NCI-H1436 treated with DMSO at 0.1 percent for 48 hours (cell line): ENCODE measurements at regions not wholly inside any gene's neighbourhood (a gene's known extent, or its start where the extent isn't known, plus 50 kb on each side); places are given as distances from the start of the nearest gene placed in this dataset.

Source experiments
- DNase-seq: peaks from one replicate; lab custom pipeline; 2025; lab: John Stamatoyannopoulos, UW

- DNase-seq = no peak
Observed at GRCh38 chr3:124177071-124177470, 185.1 kb upstream of the ROPN1 start.

- no peak for DNase-seq
Observed at GRCh38 chr3:124178531-124178930, 186.6 kb upstream of the ROPN1 start.

GRCh38 chr3:124200407-124200806 is 208.5 kb upstream of the ROPN1 start:
- DNase-seq = no peak

GRCh38 chr3:124201226-124201625 is 209.3 kb upstream of the ROPN1 start:
- DNase-seq = no peak

GRCh38 chr3:124201786-124202185 is 209.9 kb upstream of the ROPN1 start:
- DNase-seq = no peak

GRCh38 chr3:124202754-124203153 is 210.8 kb upstream of the ROPN1 start:
- DNase-seq = no peak

GRCh38 chr3:124203292-124203691 is 211.4 kb upstream of the ROPN1 start:
- no peak for DNase-seq

- no peak for DNase-seq
Observed at GRCh38 chr3:124206225-124207055, 214.5 kb upstream of the ROPN1 start.

GRCh38 chr3:124207077-124207476 is 215.2 kb upstream of the ROPN1 start:
- no peak for DNase-seq

GRCh38 chr3:124207873-124208485 is 216.1 kb upstream of the ROPN1 start:
- no peak for DNase-seq

GRCh38 chr3:124209426-124209825 is 217.5 kb upstream of the ROPN1 start:
- DNase-seq = no peak

- no peak for DNase-seq
Observed at GRCh38 chr3:124210899-124211298, 219.0 kb upstream of the ROPN1 start.

GRCh38 chr3:124213641-124214040 is 221.7 kb upstream of the ROPN1 start:
- DNase-seq = no peak

GRCh38 chr3:124217542-124217941 is 225.6 kb upstream of the ROPN1 start:
- no peak for DNase-seq

- no peak for DNase-seq
Observed at GRCh38 chr3:124221422-124221821, 229.5 kb upstream of the ROPN1 start.

GRCh38 chr3:124223853-124224252 is 231.9 kb upstream of the ROPN1 start:
- no peak for DNase-seq

- DNase-seq = no peak
Observed at GRCh38 chr3:124227150-124227630, 235.3 kb upstream of the ROPN1 start.

GRCh38 chr3:124229420-124229819 is 237.5 kb upstream of the ROPN1 start:
- no peak for DNase-seq

- DNase-seq = no peak
Observed at GRCh38 chr3:124229836-124230235, 237.9 kb upstream of the ROPN1 start.

- no peak for DNase-seq
Observed at GRCh38 chr3:124230432-124230831, 238.5 kb upstream of the ROPN1 start.

- DNase-seq = no peak
Observed at GRCh38 chr3:124230998-124231397, 239.1 kb upstream of the ROPN1 start.

- DNase-seq = no peak
Observed at GRCh38 chr3:124234852-124235252, 242.9 kb upstream of the ROPN1 start.

- DNase-seq = no peak
Observed at GRCh38 chr3:124235446-124235845, 243.5 kb upstream of the ROPN1 start.
